ENCODE measurements at regions not wholly inside any gene's neighbourhood (a gene's known extent, or its start where the extent isn't known, plus 50 kb on each side); places are given as distances from the start of the nearest gene placed in this dataset.
"Not testable (repeated sequence)": the region's sequence is repeated elsewhere in the genome, so short reads cannot be mapped to it uniquely, and the experiment has no call there.

GRCh38 chr16:60646631-60647030 lies 1389.6 kb downstream of the CDH8 start:
- no peak for DNase-seq

- DNase-seq, result no peak
Measured at GRCh38 chr16:60645541-60645940, 1390.7 kb downstream of the CDH8 start.

- DNase-seq, result no peak
Measured at GRCh38 chr16:60642956-60643355, 1393.3 kb downstream of the CDH8 start.

- DNase-seq, result no peak
Measured at GRCh38 chr16:60641067-60641665, 1395.1 kb downstream of the CDH8 start.

GRCh38 chr16:60640038-60640437 lies 1396.2 kb downstream of the CDH8 start:
- DNase-seq, result no peak

- DNase-seq, result not testable (repeated sequence)
Measured at GRCh38 chr16:60636636-60637035, 1399.6 kb downstream of the CDH8 start.

GRCh38 chr16:60636117-60636516 lies 1400.1 kb downstream of the CDH8 start:
- DNase-seq, result no peak

- no peak for DNase-seq
Measured at GRCh38 chr16:60635548-60635947, 1400.7 kb downstream of the CDH8 start.

GRCh38 chr16:60611844-60612243 lies 1424.4 kb downstream of the CDH8 start:
- no peak for DNase-seq

GRCh38 chr16:60608971-60609370 lies 1427.3 kb downstream of the CDH8 start:
- DNase-seq, result no peak

- DNase-seq, result not testable (repeated sequence)
Measured at GRCh38 chr16:60605652-60606051, 1430.6 kb downstream of the CDH8 start.

- no peak for DNase-seq
Measured at GRCh38 chr16:60605176-60605575, 1431.1 kb downstream of the CDH8 start.

GRCh38 chr16:60586493-60586892 lies 1449.7 kb downstream of the CDH8 start:
- no peak for DNase-seq

- DNase-seq, result no peak
Measured at GRCh38 chr16:60582528-60582927, 1453.7 kb downstream of the CDH8 start.

GRCh38 chr16:60566901-60567300 lies 1469.3 kb downstream of the CDH8 start:
- no peak for DNase-seq

- DNase-seq, result no peak
Measured at GRCh38 chr16:60564588-60564987, 1471.7 kb downstream of the CDH8 start.

GRCh38 chr16:60563166-60563565 lies 1473.1 kb downstream of the CDH8 start:
- DNase-seq, result no peak

- no peak for DNase-seq
Measured at GRCh38 chr16:60558936-60559335, 1477.3 kb downstream of the CDH8 start.

GRCh38 chr16:60553090-60553757 lies 1483.0 kb downstream of the CDH8 start:
- DNase-seq, result no peak

- no peak for DNase-seq
Measured at GRCh38 chr16:60541535-60541934, 1494.7 kb downstream of the CDH8 start.

- DNase-seq, result no peak
Measured at GRCh38 chr16:60510941-60511340, 1525.3 kb downstream of the CDH8 start.

- no peak for DNase-seq
Measured at GRCh38 chr16:60510208-60510607, 1526.0 kb downstream of the CDH8 start.

- DNase-seq, result no peak
Measured at GRCh38 chr16:60491273-60491672, 1545.0 kb downstream of the CDH8 start.

GRCh38 chr16:60485872-60486489 lies 1550.3 kb downstream of the CDH8 start:
- no peak for DNase-seq

GRCh38 chr16:60484901-60485300 lies 1551.3 kb downstream of the CDH8 start:
- DNase-seq, result no peak

Data from SIG-M5 (cell line).